ENCODE measurements at regions not wholly inside any gene's neighbourhood (a gene's known extent, or its start where the extent isn't known, plus 50 kb on each side); places are given as distances from the start of the nearest gene placed in this dataset.

GRCh38 chr11:134561331-134561720 is 149.3 kb upstream of the B3GAT1 start:
- no peaks in the 10 kb centered on the region for H3K79me1 ChIP-seq (ENCODE audit: insufficient read depth, low read depth, low read length, poor library complexity, severe bottlenecking)
- H3K23ac ChIP-seq (ENCODE audit: insufficient read length, low read depth, low read length), result no peak overlapping the region
- no peak overlapping the region for H3K4ac ChIP-seq (ENCODE audit: low read depth, low read length)
- H2AK5ac ChIP-seq (ENCODE audit: insufficient read length, low read length), result no peak overlapping the region
- Mint-ChIP-seq H3K4me3 (no peak overlapping the region), H3K36me3 (ENCODE audit: insufficient read depth in 1 of 3, low read depth in 3 of 3) (no peaks in the 10 kb centered on the region), H3K9me3 (no peaks in the 10 kb centered on the region), H3K27ac (no peak overlapping the region), H3K27me3 (ENCODE audit: low read depth) (peaks cover 7% of the 10 kb centered on the region; the same call in 1 of the 2 replicates), H3K4me1 (peaks cover 16 to 22% of the 10 kb centered on the region in 2 experiments)
- H4K5ac ChIP-seq (ENCODE audit: insufficient read length, low read depth, low read length), result no peak overlapping the region
- H3T11ph ChIP-seq (ENCODE audit: low read length), result no peak overlapping the region
- no peak overlapping the region for H2BK12ac ChIP-seq (ENCODE audit: insufficient read length, low read depth, low read length)
- no peak for TF ChIP-seq CTCF (conservative IDR thresholded peaks at IDR 0.05)
- H3K4me2 ChIP-seq (ENCODE audit: insufficient read depth, insufficient read length, low read length), result no peak overlapping the region
- H2BK120ac ChIP-seq (ENCODE audit: low read depth, low read length, poor library complexity, severe bottlenecking), result no peak overlapping the region
- DNase-seq, result no peak
- no peak overlapping the region for H3K9ac ChIP-seq (ENCODE audit: extremely low read depth, insufficient read length, low read length)
- H3K27ac ChIP-seq (ENCODE audit: insufficient read length, low read depth, low read length), result no peak overlapping the region
- H3K27me3 ChIP-seq (ENCODE audit: insufficient read depth, low read length), result no peaks in the 10 kb centered on the region
- no peak overlapping the region for H3K14ac ChIP-seq (ENCODE audit: insufficient read depth, low read length)
- no peak overlapping the region for H4K91ac ChIP-seq (ENCODE audit: insufficient read length, low read depth, low read length)
- H2AFZ ChIP-seq (ENCODE audit: low read length), result no peak overlapping the region
- no peaks in the 10 kb centered on the region for H3K9me3 ChIP-seq (ENCODE audit: control insufficient read depth, low read depth, low read length)
- WGBS (ENCODE audit: extremely low coverage, insufficient read length, low lambda C conversion rate), result no CpG with 5 or more reads among the region's 8 CpGs
- H4K20me1 ChIP-seq (ENCODE audit: control insufficient read depth, insufficient read depth, insufficient read length), result no peaks in the 10 kb centered on the region
- no peak overlapping the region for H3K56ac ChIP-seq (ENCODE audit: insufficient read length, low read depth, low read length)
- H2BK5ac ChIP-seq (ENCODE audit: insufficient read length, low read length), result no peak overlapping the region
- no peak overlapping the region for H2BK15ac ChIP-seq (ENCODE audit: low read depth, low read length)
- H3K18ac ChIP-seq (ENCODE audit: insufficient read length, low read depth, low read length), result no peak overlapping the region
- no peak overlapping the region for H2BK20ac ChIP-seq (ENCODE audit: low read depth, low read length, poor library complexity, severe bottlenecking)
- no peak overlapping the region for H4K8ac ChIP-seq (replicated peaks; ENCODE audit: insufficient read length, low read depth, low read length)
- no peaks in the 10 kb centered on the region for H3K79me2 ChIP-seq (ENCODE audit: insufficient read depth, low read length)
- H3K23me2 ChIP-seq (ENCODE audit: insufficient read length, low read depth, low read length, poor library complexity, severe bottlenecking), result no peaks in the 10 kb centered on the region
- no peaks in the 10 kb centered on the region for H3K4me1 ChIP-seq (ENCODE audit: insufficient read depth, low read length)
